OCI-LY1 (cell line): ENCODE measurements at regions not wholly inside any gene's neighbourhood (a gene's known extent, or its start where the extent isn't known, plus 50 kb on each side); places are given as distances from the start of the nearest gene placed in this dataset.

Source experiments
- H2AFZ ChIP-seq: fragments of 200-600 bp; sonication (generic), shearing (Covaris generic); 2 replicates; pipeline ENCODE4 v1.6.0; 2014; ENCODE audit warnings: antibody characterized with exemption, mild to moderate bottlenecking, low read length
- H3F3A ChIP-seq: fragments of 200-600 bp; sonication (generic), shearing (Covaris generic); 2 replicates; pipeline ENCODE4 v1.6.0; 2014; ENCODE audit warnings: mild to moderate bottlenecking, antibody characterized with exemption, low read length, moderate library complexity; ENCODE audit not compliant: insufficient read depth
- H3K27ac ChIP-seq: fragments of 200-600 bp; sonication (generic); 2 replicates; pipeline ENCODE4 v1.5.1; 2014; ENCODE audit warnings: low read length, mixed run types, mild to moderate bottlenecking, low read depth; ENCODE audit not compliant: poor library complexity, severe bottlenecking
- H3K27me3 ChIP-seq: fragments of 200-600 bp; sonication (generic); 2 replicates; pipeline ENCODE4 v1.6.0; 2014; ENCODE audit warnings: antibody characterized with exemption, mild to moderate bottlenecking, low read length, moderate library complexity; ENCODE audit not compliant: insufficient read depth
- H3K36me3 ChIP-seq: fragments of 200-600 bp; sonication (generic); 2 replicates; pipeline ENCODE4 v1.6.1; 2014; ENCODE audit warnings: mild to moderate bottlenecking, antibody characterized with exemption, low read length, moderate library complexity, mixed read lengths; ENCODE audit not compliant: insufficient read depth
- H3K4me1 ChIP-seq: fragments of 200-600 bp; sonication (generic); 2 replicates; pipeline ENCODE4 v1.5.1; 2014; ENCODE audit warnings: mild to moderate bottlenecking, low read length, moderate library complexity; ENCODE audit not compliant: insufficient read depth, severe bottlenecking
- H3K4me2 ChIP-seq: fragments of 200-600 bp; sonication (generic), shearing (Covaris generic); 2 replicates; pipeline ENCODE4 v1.6.1; 2014; ENCODE audit warnings: low read length
- H3K4me3 ChIP-seq: fragments of 200-600 bp; sonication (generic); 2 replicates; pipeline ENCODE4 v1.5.1; 2014; ENCODE audit warnings: low read length, low read depth, mild to moderate bottlenecking, mixed read lengths; ENCODE audit not compliant: poor library complexity, severe bottlenecking
- H3K79me2 ChIP-seq: fragments of 200-600 bp; shearing (Covaris generic); 2 replicates; pipeline ENCODE4 v1.6.1; 2016; ENCODE audit warnings: mixed run types, low read length, mixed read lengths; ENCODE audit not compliant: insufficient read depth
- H3K9ac ChIP-seq: fragments of 200-600 bp; sonication (generic), shearing (Covaris generic); 2 replicates; pipeline ENCODE4 v1.6.1; 2014; ENCODE audit warnings: mild to moderate bottlenecking, low read length, mixed read lengths
- H3K9me2 ChIP-seq: fragments of 200-600 bp; sonication (generic), shearing (Covaris generic); 2 replicates; pipeline ENCODE4 v1.6.1; 2014; ENCODE audit warnings: low read depth, mild to moderate bottlenecking, low read length, mixed read lengths
- H3K9me3 ChIP-seq: fragments of 200-600 bp; shearing (Covaris generic); 2 replicates; pipeline ENCODE4 v1.6.1; 2014; ENCODE audit warnings: low read length, mixed read lengths
- H4K20me1 ChIP-seq: fragments of 200-600 bp; sonication (generic), shearing (Covaris generic); 2 replicates; pipeline ENCODE4 v1.6.0; 2016; ENCODE audit warnings: mild to moderate bottlenecking, low read length; ENCODE audit not compliant: insufficient read depth
- EZH2 ChIP-seq: fragments of 200-600 bp; sonication (generic), shearing (Covaris generic); IDR thresholded peaks from 2 replicates; pipeline ENCODE4 v1.8.0; 2017; ENCODE audit warnings: borderline replicate concordance, mixed run types, mild to moderate bottlenecking, antibody characterized with exemption, low read length, moderate library complexity, mixed read lengths
- TF ChIP-seq, protein P1 (sequence below): fragments of 200-600 bp; sonication (generic), shearing (Covaris generic); IDR thresholded peaks from 2 replicates; pipeline ENCODE4 v1.5.1; 2017; ENCODE audit warnings: mild to moderate bottlenecking, antibody characterized with exemption, low read length, moderate library complexity, mixed read lengths

DNA sequence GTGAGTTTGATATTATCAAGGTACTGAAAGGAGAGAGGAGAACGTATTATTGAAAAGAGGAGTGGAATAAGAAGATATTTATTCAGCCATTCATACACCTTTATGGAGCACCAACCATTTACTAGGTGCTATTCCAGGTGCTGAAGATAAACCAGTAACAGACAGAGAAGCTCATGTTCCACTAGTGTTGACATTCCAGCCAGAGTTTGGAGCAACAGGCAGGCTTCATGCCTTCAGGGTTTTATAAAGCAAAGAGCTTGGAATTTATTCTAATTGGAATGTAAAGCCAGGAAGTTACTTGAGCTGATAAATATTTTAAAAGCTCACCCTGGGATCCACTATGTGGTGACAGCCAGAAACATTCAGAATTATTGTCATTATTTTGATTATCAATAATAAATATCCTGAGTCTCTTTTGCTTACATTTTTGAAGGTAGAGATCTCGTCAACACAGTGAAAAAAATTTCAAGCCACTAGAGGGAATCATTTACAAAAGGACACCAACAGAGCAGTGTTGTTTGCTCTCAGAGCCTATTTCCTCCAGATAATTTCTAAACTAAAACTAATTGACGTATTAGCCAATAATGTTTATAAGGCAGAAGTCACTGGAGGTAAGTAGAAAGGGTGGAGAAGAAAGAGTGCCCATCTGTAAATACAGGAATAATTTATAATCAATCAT is 172.0 kb downstream of the KCNA4 start:
- Histone ChIP-seq H3K4me1 (no peaks in the 10 kb centered on the region), H3K36me3 (no peaks in the 10 kb centered on the region), H4K20me1 (no peaks in the 10 kb centered on the region), H3K4me2 (no peak overlapping the region), H2AFZ (no peak overlapping the region), H3F3A (no peaks in the 10 kb centered on the region), H3K4me3 (no peak overlapping the region), H3K27me3 (no peaks in the 10 kb centered on the region), H3K9me2 (no peaks in the 10 kb centered on the region), H3K9ac (no peak overlapping the region), H3K27ac (no peak overlapping the region), H3K9me3 (no peaks in the 10 kb centered on the region; the same call in 1 of the 2 replicates), H3K79me2 (no peaks in the 10 kb centered on the region)
- TF ChIP-seq EZH2, result no peak
- TF ChIP-seq, protein P1, sequence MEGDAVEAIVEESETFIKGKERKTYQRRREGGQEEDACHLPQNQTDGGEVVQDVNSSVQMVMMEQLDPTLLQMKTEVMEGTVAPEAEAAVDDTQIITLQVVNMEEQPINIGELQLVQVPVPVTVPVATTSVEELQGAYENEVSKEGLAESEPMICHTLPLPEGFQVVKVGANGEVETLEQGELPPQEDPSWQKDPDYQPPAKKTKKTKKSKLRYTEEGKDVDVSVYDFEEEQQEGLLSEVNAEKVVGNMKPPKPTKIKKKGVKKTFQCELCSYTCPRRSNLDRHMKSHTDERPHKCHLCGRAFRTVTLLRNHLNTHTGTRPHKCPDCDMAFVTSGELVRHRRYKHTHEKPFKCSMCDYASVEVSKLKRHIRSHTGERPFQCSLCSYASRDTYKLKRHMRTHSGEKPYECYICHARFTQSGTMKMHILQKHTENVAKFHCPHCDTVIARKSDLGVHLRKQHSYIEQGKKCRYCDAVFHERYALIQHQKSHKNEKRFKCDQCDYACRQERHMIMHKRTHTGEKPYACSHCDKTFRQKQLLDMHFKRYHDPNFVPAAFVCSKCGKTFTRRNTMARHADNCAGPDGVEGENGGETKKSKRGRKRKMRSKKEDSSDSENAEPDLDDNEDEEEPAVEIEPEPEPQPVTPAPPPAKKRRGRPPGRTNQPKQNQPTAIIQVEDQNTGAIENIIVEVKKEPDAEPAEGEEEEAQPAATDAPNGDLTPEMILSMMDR, result no peak

DNA sequence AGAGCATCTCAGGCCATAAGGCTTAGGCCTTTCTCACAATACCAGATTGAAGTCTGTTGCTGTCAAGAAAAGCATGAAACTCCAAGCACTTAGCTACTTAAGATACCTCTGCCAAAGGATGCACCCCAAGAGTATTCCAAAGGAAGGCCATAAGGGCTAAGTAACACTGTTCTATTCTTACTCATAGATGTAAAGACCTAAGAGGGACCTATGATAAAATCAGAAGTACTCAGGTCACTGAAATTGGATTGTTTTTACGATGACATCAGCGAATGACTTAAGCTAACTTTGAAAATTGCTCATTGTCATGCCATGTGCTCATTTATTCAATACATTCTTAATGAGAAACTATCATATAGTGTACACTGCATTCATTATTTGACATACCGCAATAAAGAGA is 172.8 kb downstream of the KCNA4 start:
- Histone ChIP-seq H3K9me3 (no peaks in the 10 kb centered on the region; the same call in 1 of the 2 replicates), H3K79me2 (no peaks in the 10 kb centered on the region), H3K9ac (no peak overlapping the region), H3F3A (no peaks in the 10 kb centered on the region), H3K4me1 (no peaks in the 10 kb centered on the region), H3K4me3 (no peak overlapping the region), H3K36me3 (no peaks in the 10 kb centered on the region), H3K27me3 (no peaks in the 10 kb centered on the region), H2AFZ (no peak overlapping the region), H4K20me1 (no peaks in the 10 kb centered on the region), H3K27ac (no peak overlapping the region), H3K4me2 (no peak overlapping the region), H3K9me2 (no peaks in the 10 kb centered on the region)
- TF ChIP-seq, protein P1, result no peak
- no peak for TF ChIP-seq EZH2

DNA sequence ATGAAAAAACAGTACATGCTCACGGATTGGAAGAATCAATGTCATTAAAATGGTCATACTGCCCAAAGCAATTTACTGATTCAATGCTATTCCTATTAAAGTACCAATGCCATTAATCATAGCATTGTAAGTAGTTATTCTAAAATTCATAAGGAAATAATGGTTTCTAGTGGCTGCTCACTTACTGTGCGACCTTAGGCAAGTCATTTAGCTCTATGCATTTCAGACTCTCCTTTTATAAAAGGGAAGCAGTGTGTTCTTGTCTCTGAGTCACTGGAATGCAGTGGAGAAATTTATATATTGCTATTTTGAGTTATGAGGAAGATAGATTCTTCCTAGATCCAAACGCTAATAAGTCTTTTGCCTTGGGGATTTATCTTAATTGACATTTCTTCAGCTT is 174.8 kb downstream of the KCNA4 start:
- Histone ChIP-seq H3K27ac (no peak overlapping the region), H3K79me2 (no peaks in the 10 kb centered on the region), H3K4me2 (no peak overlapping the region), H3K9me3 (no peaks in the 10 kb centered on the region), H2AFZ (no peak overlapping the region), H3F3A (no peaks in the 10 kb centered on the region), H3K9ac (no peak overlapping the region), H3K27me3 (no peaks in the 10 kb centered on the region), H3K9me2 (no peaks in the 10 kb centered on the region), H3K36me3 (no peaks in the 10 kb centered on the region), H3K4me3 (no peak overlapping the region), H3K4me1 (no peaks in the 10 kb centered on the region), H4K20me1 (no peaks in the 10 kb centered on the region)
- TF ChIP-seq, protein P1, result no peak
- no peak for TF ChIP-seq EZH2
